ENCODE measurements at regions not wholly inside any gene's neighbourhood (a gene's known extent, or its start where the extent isn't known, plus 50 kb on each side); places are given as distances from the start of the nearest gene placed in this dataset.

DNA sequence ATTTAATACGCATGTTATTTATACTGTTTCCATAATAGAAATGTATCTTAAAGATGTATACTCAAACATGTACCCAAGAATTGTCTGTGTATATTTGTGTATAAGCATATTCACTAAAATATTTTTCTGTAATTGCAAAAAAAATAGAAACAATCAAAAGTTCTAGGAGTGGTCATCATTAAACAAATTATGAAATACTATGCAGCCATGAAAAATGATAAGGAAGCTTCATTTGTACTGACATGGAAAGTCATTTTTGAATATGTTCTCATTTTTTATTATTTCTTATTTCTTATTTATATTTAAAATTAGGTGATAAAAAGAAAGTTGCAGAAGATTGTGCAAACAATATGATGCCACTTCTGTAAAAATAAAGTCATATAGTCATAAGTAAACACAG, 400.0 kb upstream of the AUTS2 start:
- TF ChIP-seq POLR2A (IDR thresholded peaks at IDR 0.05) (no peak), POLR2AphosphoS5 (IDR thresholded peaks at IDR 0.05) (no peak), EP300 (IDR thresholded peaks at IDR 0.05) (no peak)
- TF ChIP-seq, protein P1, sequence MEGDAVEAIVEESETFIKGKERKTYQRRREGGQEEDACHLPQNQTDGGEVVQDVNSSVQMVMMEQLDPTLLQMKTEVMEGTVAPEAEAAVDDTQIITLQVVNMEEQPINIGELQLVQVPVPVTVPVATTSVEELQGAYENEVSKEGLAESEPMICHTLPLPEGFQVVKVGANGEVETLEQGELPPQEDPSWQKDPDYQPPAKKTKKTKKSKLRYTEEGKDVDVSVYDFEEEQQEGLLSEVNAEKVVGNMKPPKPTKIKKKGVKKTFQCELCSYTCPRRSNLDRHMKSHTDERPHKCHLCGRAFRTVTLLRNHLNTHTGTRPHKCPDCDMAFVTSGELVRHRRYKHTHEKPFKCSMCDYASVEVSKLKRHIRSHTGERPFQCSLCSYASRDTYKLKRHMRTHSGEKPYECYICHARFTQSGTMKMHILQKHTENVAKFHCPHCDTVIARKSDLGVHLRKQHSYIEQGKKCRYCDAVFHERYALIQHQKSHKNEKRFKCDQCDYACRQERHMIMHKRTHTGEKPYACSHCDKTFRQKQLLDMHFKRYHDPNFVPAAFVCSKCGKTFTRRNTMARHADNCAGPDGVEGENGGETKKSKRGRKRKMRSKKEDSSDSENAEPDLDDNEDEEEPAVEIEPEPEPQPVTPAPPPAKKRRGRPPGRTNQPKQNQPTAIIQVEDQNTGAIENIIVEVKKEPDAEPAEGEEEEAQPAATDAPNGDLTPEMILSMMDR (IDR thresholded peaks at IDR 0.05) = no peak
